ENCODE measurements at regions not wholly inside any gene's neighbourhood (a gene's known extent, or its start where the extent isn't known, plus 50 kb on each side); places are given as distances from the start of the nearest gene placed in this dataset.

DNA sequence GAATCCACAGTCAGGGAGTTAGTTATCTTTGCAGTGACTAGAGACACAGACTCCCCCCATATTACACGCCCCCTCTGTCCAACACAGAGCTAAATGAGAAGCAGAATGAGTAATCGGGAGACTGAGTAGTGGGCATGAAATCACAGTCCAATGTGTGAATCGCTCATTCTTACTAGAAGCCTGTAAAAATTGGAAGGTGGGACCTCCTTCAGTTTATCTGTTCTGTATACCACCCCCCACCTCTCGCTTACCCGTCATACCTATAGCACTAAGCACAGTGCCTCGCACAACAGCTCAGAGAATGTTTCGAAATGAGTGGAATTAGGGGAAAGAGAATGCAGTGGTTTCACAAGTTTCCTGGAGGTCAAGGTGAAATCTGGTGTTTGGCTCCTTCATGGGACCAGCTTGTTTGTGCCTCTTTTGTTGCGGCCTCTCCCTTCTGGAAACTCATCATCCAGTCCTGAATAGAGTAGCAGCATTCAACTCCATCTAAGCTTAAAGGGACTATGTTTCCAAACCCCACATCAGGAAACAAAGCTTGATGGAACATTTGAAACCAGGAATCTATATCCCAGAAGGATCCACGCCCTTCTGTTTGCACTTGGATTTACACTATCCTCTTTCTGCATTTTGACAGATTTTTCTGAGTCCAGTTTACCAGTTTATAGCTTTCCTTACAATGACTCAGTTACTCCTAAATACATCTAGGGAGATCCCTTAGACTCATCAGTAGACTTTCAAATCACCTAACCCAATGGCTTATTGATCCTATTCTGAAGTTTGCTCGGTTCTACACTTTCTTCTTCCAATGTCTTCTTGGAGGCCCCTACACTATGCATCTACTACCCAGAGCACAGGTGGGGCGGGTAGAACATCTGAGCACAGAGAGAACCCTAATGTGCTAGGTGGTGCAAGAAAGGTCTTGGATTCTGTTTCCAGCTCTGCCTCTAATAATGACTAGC lies 59.2 kb upstream of the PIM1 start:
- no peaks in the 10 kb centered on the region for H3K27me3 Mint-ChIP-seq (ENCODE audit: unreplicated experiment)
- no peaks in the 10 kb centered on the region for H3K36me3 Mint-ChIP-seq (ENCODE audit: insufficient read depth, unreplicated experiment)
- CTCF ChIA-PET = no interaction called here
- no peak overlapping the region for H3K4me3 Mint-ChIP-seq (ENCODE audit: low read depth, unreplicated experiment)
- DNase-seq = no peak
- H3K27ac Mint-ChIP-seq (ENCODE audit: unreplicated experiment) = no peak overlapping the region
- no peaks in the 10 kb centered on the region for H3K9me3 Mint-ChIP-seq (ENCODE audit: low read depth, unreplicated experiment)
- intact Hi-C loops (cut with micrococcal nuclease; ENCODE audit: unreplicated experiment) = no loop called here
- TF ChIP-seq, protein P1, sequence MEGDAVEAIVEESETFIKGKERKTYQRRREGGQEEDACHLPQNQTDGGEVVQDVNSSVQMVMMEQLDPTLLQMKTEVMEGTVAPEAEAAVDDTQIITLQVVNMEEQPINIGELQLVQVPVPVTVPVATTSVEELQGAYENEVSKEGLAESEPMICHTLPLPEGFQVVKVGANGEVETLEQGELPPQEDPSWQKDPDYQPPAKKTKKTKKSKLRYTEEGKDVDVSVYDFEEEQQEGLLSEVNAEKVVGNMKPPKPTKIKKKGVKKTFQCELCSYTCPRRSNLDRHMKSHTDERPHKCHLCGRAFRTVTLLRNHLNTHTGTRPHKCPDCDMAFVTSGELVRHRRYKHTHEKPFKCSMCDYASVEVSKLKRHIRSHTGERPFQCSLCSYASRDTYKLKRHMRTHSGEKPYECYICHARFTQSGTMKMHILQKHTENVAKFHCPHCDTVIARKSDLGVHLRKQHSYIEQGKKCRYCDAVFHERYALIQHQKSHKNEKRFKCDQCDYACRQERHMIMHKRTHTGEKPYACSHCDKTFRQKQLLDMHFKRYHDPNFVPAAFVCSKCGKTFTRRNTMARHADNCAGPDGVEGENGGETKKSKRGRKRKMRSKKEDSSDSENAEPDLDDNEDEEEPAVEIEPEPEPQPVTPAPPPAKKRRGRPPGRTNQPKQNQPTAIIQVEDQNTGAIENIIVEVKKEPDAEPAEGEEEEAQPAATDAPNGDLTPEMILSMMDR (IDR thresholded peaks at IDR 0.05; ENCODE audit: unreplicated experiment) = no peak
- BruUV-seq (replicated peaks) = no TSS peak
- H3K4me1 Mint-ChIP-seq (ENCODE audit: low read depth, unreplicated experiment) = peaks cover 3% of the 10 kb centered on the region

DNA sequence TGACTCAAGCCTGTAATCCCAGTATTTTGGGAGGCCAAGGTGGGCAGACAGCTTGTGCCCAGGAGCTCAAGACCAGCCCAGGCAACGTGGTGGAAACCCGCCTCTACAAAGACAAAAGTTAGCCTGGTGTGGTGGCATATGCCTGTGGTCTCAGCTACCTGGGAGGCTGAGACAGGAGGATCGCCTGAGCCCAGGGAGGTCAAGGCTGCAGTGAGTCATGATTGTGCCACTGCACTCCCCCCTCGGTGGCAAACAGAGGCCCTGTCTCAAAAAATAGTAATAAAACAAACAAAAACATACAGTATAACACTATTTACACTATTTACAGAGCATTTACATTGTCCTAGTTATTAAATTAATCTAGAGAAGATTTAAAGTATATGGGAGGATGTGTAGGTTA lies 56.0 kb upstream of the PIM1 start:
- BruUV-seq (replicated peaks) = no TSS peak
- no peaks in the 10 kb centered on the region for H3K36me3 Mint-ChIP-seq (ENCODE audit: insufficient read depth, unreplicated experiment)
- no peaks in the 10 kb centered on the region for H3K4me1 Mint-ChIP-seq (ENCODE audit: low read depth, unreplicated experiment)
- no peak for DNase-seq
- H3K27me3 Mint-ChIP-seq (ENCODE audit: unreplicated experiment) = no peaks in the 10 kb centered on the region
- CTCF ChIA-PET = interaction anchor here (1.5 kb wide), 1 partner anchor 14 kb away, joined by 5 read pairs; no protein-coding TSS in a partner anchor
- TF ChIP-seq, protein P1 (IDR thresholded peaks at IDR 0.05; ENCODE audit: unreplicated experiment) = no peak
- no peak overlapping the region for H3K4me3 Mint-ChIP-seq (ENCODE audit: low read depth, unreplicated experiment)
- no peaks in the 10 kb centered on the region for H3K9me3 Mint-ChIP-seq (ENCODE audit: low read depth, unreplicated experiment)
- intact Hi-C loops (cut with micrococcal nuclease; ENCODE audit: unreplicated experiment) = no loop called here
- no peak overlapping the region for H3K27ac Mint-ChIP-seq (ENCODE audit: unreplicated experiment)

DNA sequence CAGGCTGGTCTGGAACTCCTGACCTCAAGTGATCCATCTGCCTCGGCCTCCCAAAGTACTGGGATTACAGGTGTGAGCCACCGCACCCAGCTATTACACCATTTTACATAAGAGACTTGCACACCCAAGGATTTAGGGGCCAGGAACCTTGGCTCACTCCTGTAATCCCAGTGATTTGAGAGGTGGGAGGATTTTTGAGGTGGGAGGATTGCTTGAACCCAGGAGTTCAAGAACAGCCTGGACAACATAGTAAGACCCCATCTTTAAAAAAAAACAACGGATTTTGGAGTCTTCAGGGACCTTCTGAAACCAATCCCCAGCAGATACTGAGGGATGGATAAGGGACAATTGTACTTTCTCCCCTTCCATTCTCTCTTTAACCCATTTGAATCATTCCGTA lies 55.3 kb upstream of the PIM1 start:
- BruUV-seq (replicated peaks) = no TSS peak
- H3K4me1 Mint-ChIP-seq (ENCODE audit: low read depth, unreplicated experiment) = no peaks in the 10 kb centered on the region
- H3K27ac Mint-ChIP-seq (ENCODE audit: unreplicated experiment) = no peak overlapping the region
- TF ChIP-seq, protein P1 (IDR thresholded peaks at IDR 0.05; ENCODE audit: unreplicated experiment) = no peak
- no peaks in the 10 kb centered on the region for H3K36me3 Mint-ChIP-seq (ENCODE audit: insufficient read depth, unreplicated experiment)
- no peak overlapping the region for H3K4me3 Mint-ChIP-seq (ENCODE audit: low read depth, unreplicated experiment)
- intact Hi-C loops (cut with micrococcal nuclease; ENCODE audit: unreplicated experiment) = no loop called here
- CTCF ChIA-PET = interaction anchor here (1.5 kb wide), 1 partner anchor 13 kb away, joined by 5 read pairs; no protein-coding TSS in a partner anchor
- H3K9me3 Mint-ChIP-seq (ENCODE audit: low read depth, unreplicated experiment) = no peaks in the 10 kb centered on the region
- DNase-seq = no peak
- H3K27me3 Mint-ChIP-seq (ENCODE audit: unreplicated experiment) = no peaks in the 10 kb centered on the region

DNA sequence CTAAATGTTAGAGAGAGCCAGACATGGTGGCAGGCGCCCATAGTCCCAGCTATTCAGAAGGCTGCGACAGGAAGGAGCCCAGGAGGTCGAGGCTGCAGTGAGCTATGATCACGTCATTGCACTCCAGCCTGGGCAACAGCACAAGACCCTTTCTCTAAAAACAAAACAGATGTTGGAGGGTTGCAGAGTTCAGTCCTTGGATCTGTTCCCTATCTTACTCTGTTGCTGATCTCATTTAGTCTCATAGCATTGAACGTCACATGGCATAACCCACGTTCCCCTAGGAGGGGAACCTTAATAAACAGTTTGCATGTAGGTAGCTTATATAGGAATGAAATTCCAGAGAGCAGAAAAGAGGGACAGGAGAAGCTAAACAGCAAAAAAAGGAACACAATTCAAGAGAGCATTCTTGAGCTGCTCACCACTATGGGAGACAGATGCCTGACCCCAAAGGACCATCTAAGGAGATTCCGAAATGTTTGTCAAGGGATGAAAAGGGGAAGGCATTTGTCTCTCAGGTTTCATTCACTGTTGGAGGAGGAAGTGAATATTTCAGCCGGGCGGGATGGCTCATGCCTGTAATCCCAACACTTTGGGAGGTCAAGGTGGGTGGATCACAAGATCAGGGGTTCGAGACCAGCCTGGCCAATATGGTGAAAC lies 54.6 kb upstream of the PIM1 start:
- no peak overlapping the region for H3K4me3 Mint-ChIP-seq (ENCODE audit: low read depth, unreplicated experiment)
- intact Hi-C loops (cut with micrococcal nuclease; ENCODE audit: unreplicated experiment) = no loop called here
- TF ChIP-seq, protein P1 (IDR thresholded peaks at IDR 0.05; ENCODE audit: unreplicated experiment) = no peak
- H3K27ac Mint-ChIP-seq (ENCODE audit: unreplicated experiment) = no peak overlapping the region
- no peaks in the 10 kb centered on the region for H3K27me3 Mint-ChIP-seq (ENCODE audit: unreplicated experiment)
- DNase-seq = no peak
- H3K36me3 Mint-ChIP-seq (ENCODE audit: insufficient read depth, unreplicated experiment) = no peaks in the 10 kb centered on the region
- no peaks in the 10 kb centered on the region for H3K4me1 Mint-ChIP-seq (ENCODE audit: low read depth, unreplicated experiment)
- H3K9me3 Mint-ChIP-seq (ENCODE audit: low read depth, unreplicated experiment) = no peaks in the 10 kb centered on the region
- no TSS peak for BruUV-seq (replicated peaks)
- CTCF ChIA-PET = interaction anchor here (1.5 kb wide), 1 partner anchor 13 kb away, joined by 5 read pairs; no protein-coding TSS in a partner anchor

All from Calu3 (cell line).